ENCODE measurements at regions not wholly inside any gene's neighbourhood (a gene's known extent, or its start where the extent isn't known, plus 50 kb on each side); places are given as distances from the start of the nearest gene placed in this dataset.
"Not testable (repeated sequence)": the region's sequence is repeated elsewhere in the genome, so short reads cannot be mapped to it uniquely, and the experiment has no call there.

DNA sequence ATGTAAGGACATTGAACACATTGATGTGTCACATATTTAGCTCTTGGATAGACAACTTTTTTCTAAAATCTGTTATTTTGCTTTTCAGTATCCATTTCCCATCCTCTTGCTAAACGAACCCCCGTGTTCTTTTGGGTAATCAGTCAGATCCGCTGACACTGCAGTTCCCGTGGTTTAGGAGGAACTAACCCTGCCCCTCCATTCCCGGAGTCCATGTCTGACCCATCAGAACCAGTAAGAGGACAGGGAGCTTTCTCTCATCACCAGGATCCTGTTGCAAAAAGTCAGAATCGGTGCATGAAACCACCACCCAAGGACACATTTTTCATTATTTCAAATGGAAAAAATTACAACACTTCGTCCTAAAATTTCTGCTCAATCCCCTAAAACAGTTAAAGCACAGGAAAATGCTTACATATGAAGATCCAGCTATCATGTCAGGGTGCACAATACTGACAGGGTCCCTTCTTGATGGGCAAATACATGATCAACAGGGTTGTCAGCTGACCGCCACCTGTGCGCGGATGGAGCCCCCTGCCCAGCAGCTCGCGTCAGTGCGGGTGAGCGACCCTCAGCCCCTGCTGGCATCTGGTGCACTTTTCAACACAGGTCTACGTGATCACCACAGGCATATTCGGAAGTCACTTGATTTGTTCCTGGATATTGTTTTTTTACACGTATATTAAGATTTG lies 276.8 kb downstream of the ADGRD1 start:
- no peak for ATAC-seq

DNA sequence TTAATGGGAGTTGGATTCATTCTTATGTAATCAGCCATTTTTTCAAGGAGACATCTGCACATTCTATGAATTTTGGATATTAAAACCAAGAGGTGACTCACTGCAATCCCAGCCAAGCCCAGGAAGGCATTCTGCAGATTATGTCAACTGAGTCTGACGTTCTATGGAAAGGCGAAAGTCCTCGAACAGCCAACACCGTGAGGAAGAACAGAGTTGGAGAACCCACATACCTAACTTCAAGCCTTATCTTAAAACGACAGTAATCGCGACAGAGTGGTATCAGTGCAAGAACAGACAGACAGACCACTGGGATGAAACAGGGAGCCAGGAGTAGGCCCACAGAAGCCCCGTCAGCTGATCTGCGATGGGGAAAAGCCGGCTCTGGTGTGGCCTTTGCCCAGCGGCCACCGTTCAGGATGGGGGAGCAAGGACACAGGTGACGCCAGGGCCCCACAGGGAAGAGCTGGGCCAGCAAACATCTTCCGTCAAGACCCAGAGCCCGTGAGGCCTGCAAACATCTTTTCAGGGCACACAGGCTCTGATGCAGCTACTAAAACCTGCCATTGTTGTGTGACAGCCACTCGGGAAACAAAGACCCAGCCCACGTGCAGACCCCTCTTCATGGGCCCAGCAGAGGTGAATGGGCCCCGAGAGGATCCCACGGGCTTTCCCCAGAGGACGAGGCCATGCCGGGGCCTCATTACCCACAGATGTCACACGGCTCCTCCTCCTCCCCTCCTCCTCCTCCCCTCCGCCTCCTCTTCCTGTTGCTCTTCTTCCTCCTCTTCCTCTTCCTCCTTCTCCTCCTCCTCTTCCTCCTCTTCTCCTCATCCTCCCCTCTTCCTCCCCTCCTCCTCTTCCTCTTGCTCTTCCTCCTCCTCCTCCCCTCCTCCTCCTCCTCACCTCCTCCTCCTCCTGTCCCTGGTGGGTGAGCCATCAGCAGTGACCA lies 277.6 kb downstream of the ADGRD1 start:
- ATAC-seq: no peak

- ATAC-seq: no peak
Observed at GRCh38 chr12:131232036-131232435, 278.3 kb downstream of the ADGRD1 start.

DNA sequence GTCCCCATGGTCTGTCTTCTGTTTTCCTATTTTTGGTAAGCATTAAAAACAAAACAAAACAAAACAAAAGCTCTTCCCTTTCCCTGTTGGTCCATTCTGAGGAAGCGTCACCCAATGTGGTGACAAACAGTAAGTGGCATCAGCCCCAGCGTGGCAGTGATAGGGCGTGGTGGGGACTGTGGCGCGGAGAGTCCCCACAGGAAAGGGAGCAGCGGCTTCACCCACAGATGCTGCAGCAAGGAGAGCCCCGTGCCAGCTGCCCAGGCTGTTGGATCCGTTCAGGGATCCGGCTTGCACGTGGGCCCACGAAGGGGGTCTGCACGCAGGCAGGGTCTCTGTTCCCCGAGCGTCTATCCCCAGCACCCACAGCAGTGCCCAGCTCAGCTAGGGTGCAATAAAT lies 279.2 kb downstream of the ADGRD1 start:
- ATAC-seq: not testable (repeated sequence)

GRCh38 chr12:131233850-131234789 lies 280.4 kb downstream of the ADGRD1 start:
- ATAC-seq: not testable (repeated sequence)

- not testable (repeated sequence) for ATAC-seq
Observed at GRCh38 chr12:131234841-131235271, 281.1 kb downstream of the ADGRD1 start.

DNA sequence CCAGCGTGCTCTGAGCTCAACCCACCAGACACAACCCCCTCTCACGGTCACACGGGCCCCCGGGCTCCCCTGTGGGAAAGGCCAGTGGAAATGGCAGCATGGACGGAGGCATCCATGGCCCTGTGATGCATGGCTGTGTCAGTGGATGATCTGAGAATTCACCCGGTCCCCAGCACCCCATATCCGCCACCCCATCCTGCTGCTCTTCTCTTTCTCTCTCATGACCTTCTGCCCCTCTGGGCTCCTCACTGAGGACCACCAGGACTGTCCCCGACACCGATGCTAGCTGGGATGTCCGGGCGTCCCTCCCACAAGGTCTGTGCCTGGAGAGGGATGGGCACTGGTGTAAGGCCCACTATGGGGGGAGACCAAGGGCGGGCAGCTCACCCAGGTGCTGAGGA lies 282.2 kb downstream of the ADGRD1 start:
- no peak for ATAC-seq

DNA sequence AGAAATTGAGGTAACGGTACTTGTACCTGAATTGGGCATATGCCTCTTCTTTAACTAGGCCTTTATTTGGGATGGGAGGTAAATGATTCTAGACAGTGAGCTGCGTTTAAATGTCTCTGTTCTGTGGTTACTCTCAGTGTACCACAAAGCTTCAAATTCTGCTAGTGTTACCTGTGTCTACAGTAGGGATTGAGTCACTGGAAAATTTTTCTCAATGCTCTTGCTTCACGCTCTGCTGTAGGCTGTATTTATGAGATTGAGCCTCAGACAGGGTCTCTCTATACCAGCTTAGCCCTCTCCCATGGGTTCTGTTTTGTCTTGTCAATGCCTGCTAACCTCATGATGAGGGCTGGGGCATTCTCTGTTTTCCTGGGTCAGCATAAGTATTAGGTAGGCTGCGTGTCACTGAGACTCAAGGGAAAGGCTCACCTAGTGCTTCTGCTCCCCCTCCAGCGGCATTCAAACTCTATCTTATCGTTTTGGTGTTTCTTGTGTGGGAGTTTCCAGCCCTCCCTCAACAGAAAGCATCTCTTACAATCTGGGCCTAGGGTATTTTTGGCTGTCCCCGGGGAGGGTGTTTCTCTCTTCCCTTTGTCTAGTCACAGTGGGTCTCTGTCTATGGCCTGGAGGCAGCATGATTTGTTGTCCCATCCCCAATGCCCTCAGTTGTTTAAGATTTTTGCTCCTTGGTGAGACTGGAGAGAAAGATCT lies 285.8 kb downstream of the ADGRD1 start:
- ATAC-seq: peak; percentile 35 to 58

- no peak for ATAC-seq
Observed at GRCh38 chr12:131241517-131241916, 287.8 kb downstream of the ADGRD1 start.

DNA sequence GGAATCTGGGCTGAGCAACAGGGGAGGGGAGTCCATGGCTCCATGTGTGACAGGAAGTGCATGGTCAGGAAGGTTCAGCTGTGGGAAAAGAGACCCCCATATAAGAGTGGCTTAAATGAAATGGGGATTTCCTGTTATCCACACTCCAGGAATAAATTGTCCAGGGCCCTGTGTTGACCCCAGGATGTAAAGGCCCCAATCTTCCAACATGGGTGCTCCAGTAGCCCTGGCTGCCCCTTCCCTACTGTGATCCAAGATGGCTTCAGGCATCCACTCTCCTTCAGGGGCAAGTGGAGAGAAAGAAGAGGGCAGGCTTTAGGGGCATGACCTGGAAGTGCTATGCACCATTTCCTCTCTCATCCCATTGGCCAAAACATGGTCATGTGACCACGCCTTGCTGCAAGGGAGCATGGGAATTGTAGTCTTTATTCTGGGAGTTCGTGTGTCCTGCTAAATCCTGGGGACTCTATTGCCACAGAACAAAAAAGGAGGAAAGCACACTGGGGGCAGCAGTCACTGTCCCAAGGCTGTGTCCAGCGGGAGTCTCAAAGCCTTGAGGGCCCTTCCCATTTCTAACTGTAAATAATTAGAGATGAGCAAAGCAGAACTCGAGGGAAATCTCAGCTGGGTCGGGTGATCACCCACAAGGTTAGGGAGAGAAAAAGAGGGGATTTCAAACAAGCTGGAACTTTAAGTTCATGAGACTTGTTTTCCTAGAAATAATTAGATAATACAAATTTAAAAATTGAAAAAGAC lies 289.2 kb downstream of the ADGRD1 start:
- ATAC-seq: peak in 1 of 2 donors; percentile 36

GRCh38 chr12:131244157-131244688 lies 290.5 kb downstream of the ADGRD1 start:
- ATAC-seq: not testable (repeated sequence)

DNA sequence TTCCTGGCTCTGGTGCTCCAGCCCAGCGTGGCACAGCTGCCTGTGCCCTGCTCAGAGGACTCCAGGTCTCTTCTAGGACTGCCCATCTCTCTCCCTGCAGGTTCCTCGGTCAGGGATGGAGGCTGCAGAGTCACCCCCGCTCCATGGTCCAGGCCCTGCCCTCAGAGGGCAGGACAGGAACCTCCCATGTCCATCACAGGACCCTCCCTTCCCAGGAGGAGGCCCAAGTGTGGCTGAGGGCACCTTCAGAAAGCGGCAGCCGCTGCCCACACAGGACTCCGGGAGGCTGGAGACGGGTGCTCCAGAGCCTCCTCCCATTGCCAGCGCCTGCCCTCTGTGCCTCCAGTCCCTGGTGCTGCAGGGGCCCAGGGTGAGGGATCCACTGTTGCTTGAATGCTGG lies 291.5 kb downstream of the ADGRD1 start:
- not testable (repeated sequence) for ATAC-seq

DNA sequence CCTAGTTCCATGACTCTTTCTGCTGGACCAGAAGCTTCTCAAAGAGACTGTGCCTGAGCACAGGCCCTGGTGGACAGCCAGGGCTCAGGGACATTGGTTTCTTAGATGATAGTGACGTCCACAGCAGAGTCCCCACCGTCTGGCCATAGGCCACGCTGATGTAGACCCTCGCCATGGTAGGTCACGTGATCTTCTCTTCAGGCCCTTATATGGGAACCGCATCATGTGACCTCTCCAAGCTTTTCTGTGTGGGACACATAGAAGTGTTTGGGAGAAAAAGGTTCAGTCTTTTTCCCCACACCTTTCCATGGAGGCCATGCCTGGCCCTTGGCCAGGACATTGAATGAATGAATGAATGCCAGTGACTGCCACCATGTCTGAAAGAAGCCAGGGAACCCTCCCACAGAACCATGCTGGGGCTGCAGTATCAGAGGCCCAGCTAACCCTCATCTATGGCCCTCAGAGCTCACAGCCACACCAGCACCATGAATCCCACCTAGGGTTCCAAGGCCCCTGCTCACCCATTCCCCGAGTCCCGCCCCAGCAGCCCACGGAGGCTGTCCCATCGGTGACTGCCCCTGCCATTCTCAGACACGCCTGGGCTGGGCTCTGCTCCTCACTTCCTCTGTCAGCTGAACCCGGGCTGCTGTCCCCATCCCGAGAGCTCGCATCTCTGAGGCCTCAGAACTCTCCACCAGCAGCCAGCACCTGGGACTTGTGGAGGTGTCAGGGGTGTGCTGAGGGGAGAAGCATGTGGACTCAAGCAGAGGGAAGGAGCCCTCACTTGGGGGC lies 292.1 kb downstream of the ADGRD1 start:
- no peak for ATAC-seq

DNA sequence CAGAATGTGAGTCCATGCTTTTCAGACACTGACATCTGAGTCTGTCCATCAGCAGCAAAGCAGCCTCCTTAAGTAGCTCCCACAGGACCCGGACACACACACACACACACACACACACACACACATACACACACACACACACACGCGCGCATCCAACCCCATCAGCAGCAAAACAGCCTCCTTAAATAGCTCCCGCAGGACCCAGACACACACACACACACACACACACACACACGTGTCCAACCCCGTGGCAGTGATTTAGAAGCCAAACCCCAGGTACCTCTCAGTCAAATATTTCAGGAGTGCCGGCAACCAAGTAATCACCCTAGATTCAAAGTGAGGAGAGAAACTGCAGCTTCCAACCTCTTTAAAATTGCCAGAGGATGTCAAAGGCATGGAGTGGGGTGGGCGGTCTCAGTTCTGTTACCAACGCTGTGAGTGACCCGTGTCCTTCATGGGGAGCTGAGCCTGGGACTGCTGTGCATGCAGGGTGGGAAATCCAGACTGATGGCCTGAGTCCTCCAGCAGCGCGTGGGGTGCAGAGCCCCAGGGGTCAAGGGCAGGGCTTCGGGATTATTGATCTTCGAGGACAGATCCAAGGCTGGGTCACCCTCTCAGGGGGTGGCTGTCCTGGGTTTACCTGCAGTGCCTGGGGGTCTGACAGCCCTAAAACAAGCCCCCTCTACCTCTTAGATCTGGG lies 293.5 kb downstream of the ADGRD1 start:
- ATAC-seq: not testable (repeated sequence)

DNA sequence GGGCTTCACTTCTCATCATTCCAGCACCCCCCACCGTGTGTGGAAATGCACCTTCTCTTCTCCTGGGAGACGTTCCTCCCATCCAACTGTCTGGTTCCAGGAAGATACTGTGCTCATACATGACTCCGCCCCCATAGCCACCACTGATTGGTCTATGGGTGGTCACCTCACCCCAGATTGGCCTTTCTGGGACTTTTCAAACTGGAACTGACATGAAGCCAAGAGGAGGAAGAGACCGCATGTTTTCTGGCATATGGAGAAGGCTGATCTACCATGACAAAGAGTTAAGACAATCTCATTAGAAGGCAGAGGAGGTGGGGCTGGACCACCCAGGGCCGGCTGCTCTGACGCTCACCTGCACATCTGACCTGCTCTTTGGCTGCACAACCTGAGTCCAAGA lies 294.2 kb downstream of the ADGRD1 start:
- ATAC-seq: not testable (repeated sequence)

DNA sequence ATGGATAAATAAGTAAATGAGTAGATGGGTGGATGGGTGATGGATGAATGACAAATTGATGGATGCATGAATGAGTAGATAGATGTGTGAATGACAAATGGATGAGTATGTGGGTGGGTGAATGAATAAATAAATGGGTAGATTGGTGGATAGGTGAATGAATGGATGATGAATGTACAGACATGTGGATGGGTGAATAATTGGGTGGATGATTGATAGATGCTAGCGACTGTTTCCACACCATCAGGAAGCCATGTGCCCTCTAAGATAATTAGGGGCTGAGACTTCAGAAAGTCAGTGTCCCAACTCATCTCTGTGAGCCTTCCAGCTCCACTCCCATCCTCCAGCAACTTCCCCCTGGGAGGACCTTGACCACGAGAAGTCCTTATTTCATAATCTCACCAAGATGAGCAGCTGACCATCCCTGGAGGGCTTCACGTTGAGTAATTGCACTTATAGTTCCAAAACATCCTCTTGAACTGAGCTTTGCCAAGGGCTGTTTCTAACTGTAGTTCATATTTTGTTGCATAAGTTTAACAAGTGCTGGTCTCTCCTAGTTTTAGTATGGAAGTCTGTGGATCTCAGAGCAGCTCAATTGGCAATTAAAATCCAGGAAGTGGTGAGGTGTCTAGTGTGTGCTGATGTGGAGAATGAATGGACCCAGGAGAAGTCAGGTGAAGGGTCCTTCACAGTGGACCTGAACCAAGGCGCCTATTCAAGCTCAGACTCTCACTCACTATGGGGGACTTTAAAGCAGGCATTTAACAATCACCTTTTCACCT lies 295.7 kb downstream of the ADGRD1 start:
- no peak for ATAC-seq

GRCh38 chr12:131250028-131250950 lies 296.6 kb downstream of the ADGRD1 start:
- no peak for ATAC-seq
